ENCODE measurements at regions not wholly inside any gene's neighbourhood (a gene's known extent, or its start where the extent isn't known, plus 50 kb on each side); places are given as distances from the start of the nearest gene placed in this dataset.
"Not testable (repeated sequence)": the region's sequence is repeated elsewhere in the genome, so short reads cannot be mapped to it uniquely, and the experiment has no call there.

GRCh38 chr16:58815181-58815888 is 81.2 kb upstream of the GOT2 start:
- DNase-seq: no peak

DNA sequence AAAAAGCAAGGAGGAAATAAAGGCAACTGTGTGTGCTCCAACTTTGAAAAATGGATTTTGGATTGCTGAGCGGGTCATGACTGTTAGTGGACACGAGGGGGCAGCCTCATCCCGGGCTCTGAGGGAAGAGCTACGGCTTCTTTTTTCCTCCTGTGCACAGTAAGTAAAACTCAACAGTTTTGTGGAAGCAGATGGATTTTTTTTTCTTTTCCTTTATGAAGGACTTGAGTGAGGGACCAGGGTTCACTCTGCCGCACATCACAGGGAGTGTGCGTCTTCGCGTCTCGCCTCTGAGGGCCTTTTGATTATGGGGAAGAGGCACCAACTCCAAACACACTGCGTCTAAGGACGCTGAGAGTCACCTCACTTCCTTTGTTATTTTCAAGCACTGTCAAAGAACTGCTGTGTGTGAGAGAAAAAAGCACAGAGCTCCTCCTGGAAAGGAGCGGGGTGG is 80.3 kb upstream of the GOT2 start:
- peak in 1 of 2 experiments; percentile 28 for DNase-seq

- DNase-seq: no peak
Measured at GRCh38 chr16:58809213-58809612, 75.1 kb upstream of the GOT2 start.

- DNase-seq: no peak
Measured at GRCh38 chr16:58807276-58807675, 73.2 kb upstream of the GOT2 start.

DNA sequence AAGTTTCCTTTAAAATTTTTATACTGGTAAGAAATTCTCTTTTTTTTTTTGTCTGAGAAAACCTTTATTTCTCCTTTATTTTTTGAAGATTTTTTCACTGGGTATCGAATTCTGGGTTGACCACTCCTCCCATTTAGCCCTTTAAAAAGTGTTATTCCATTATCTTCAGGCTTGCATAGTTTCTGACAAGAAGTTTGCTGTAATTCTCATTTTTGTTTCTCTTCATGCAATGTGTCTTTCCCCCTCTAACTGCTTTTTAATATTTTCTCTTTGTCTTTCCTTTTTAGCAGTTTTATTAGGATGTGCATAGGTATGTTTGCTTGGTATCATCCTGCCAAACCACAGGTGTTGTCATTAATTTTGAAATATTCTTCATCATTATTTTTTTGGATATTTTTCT is 67.7 kb upstream of the GOT2 start:
- no peak for DNase-seq

GRCh38 chr16:58797137-58797801 is 63.2 kb upstream of the GOT2 start:
- no peak for DNase-seq

- no peak for DNase-seq
Measured at GRCh38 chr16:58793366-58793765, 59.2 kb upstream of the GOT2 start.

DNA sequence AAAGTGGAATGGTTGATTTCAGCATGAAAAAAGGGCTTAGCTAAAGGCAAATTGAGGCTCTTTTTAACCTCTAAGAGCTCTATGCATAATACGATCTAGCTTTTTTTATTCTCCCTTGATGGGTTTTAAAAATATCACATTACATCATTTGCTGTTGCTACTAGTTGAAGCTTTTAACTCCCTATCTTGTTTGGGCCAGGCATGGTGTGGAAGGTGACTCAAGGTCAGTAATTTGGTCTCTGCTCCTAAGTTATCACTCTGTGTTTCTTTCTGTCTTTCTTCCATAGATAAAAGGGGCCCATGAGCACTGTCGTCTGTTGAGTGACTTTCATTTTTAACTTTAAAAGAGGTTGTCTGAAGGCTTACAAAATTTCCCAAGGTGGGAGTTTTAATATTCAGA is 58.1 kb upstream of the GOT2 start:
- no peak for DNase-seq

DNA sequence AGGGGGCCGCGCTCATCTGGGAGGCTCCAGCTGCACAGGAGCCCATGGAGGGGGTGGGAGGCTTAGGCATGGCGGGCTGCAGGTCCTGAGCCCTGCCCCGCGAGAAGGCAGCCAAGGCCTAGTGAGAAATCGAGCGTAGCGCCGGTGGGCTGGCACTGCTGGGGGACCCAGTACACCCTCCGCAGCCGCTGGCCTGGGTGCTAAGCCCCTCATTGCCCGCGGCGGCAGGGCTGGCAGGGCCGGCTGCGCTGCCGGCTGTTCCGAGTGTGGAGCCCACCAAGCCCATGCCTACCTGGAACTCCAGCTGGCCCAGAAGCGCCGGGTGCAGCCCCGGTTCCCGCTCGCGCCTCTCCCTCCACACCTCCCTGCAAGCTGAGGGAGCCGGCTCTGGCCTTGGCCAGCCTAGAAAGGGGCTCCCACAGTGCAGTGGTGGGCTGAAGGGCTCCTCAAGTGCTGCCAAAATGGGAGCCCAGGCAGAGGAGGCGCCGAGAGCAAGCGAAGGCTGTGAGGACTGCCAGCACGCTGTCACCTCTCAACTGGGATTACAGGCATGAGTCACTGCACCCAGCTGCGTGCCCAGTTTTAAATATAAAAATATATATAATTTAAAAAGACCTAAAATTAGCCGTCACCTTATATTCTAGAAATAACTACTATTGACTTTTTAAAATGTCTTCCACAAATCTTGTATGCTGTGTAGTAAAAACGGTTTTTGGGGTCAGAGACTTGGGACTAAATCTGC is 56.9 kb upstream of the GOT2 start:
- not testable (repeated sequence) for DNase-seq

GRCh38 chr16:58789351-58789750 is 55.2 kb upstream of the GOT2 start:
- no peak for DNase-seq
